H1 (cell line): ENCODE measurements at regions not wholly inside any gene's neighbourhood (a gene's known extent, or its start where the extent isn't known, plus 50 kb on each side); places are given as distances from the start of the nearest gene placed in this dataset.

ENCODE experiments used
- CTCF ChIA-PET: fragments of 300-600 bp; sonication (Branson Sonifier 250); formaldehyde crosslinking; loops from one replicate; lab custom pipeline; 2021; ENCODE audit not compliant: partially characterized antibody; lab: Charles Lee
- POLR2A ChIA-PET: fragments of 300-600 bp; sonication (Branson Sonifier 250); formaldehyde crosslinking; loops from one replicate; lab custom pipeline; 2021; ENCODE audit warnings: inconsistent platforms; ENCODE audit not compliant: partially characterized antibody; lab: Charles Lee
- DNase-seq, 2 experiments: peaks; one replicate each; pipeline versions ENCODE4 v3.0.0 to v3.0.0-alpha.2; 2010 to 2022; ENCODE audit warnings: low spot score in 2 of 2, low read depth in 1 of 2, mixed read lengths in 1 of 2
- FAIRE-seq: peaks from 2 replicates; lab custom pipeline; 2011; peaks lifted over from hg19 to GRCh38; lab: Jason Lieb, UNC
- H2AFZ ChIP-seq: 2 replicates; pipeline ENCODE4 v1.8.1; 2012; ENCODE audit warnings: low read length, inconsistent platforms
- H2AK5ac ChIP-seq: 2 replicates; pipeline ENCODE4 v1.6.1; 2013; ENCODE audit warnings: low read depth, low read length
- H2BK120ac ChIP-seq: replicated peaks from 2 replicates; pipeline ENCODE3; 2013; ENCODE audit warnings: low read depth, low read length, inconsistent platforms
- H2BK12ac ChIP-seq: 2 replicates; pipeline ENCODE4 v1.6.1; 2013; ENCODE audit warnings: low read depth, low read length
- H2BK15ac ChIP-seq: 2 replicates; pipeline ENCODE4 v1.6.1; 2013; ENCODE audit warnings: low read length
- H2BK20ac ChIP-seq: 2 replicates; pipeline ENCODE4 v1.6.1; 2013; ENCODE audit warnings: low read length
- H2BK5ac ChIP-seq: 2 replicates; pipeline ENCODE4 v1.6.1; 2013; ENCODE audit warnings: low read depth, low read length
- H3K14ac ChIP-seq: 2 replicates; pipeline ENCODE4 v1.6.1; 2013; ENCODE audit warnings: inconsistent platforms; ENCODE audit not compliant: insufficient read length
- H3K18ac ChIP-seq: 2 replicates; pipeline ENCODE4 v1.6.1; 2013; ENCODE audit warnings: low read length; ENCODE audit errors: extremely low read depth
- H3K23ac ChIP-seq: 2 replicates; pipeline ENCODE4 v1.6.1; 2013; ENCODE audit warnings: inconsistent platforms; ENCODE audit not compliant: insufficient read length
- H3K23me2 ChIP-seq: 2 replicates; pipeline ENCODE4 v1.6.1; 2013; ENCODE audit warnings: low read depth, low read length
- H3K27ac ChIP-seq: 2 replicates; pipeline ENCODE4 v1.6.1; 2011; ENCODE audit warnings: low read depth, low read length, inconsistent platforms
- H3K27me3 ChIP-seq, 4 experiments: replicated peaks in 1 of 4; 1 replicate in 1 of 4; 2 replicates in 3 of 4; pipeline versions ENCODE4 v1.6.1 to v1.8.1; 2011 to 2013; ENCODE audit warnings: low read length in 3 of 4, mild to moderate bottlenecking in 3 of 4, inconsistent platforms in 2 of 4, mixed read lengths in 2 of 4, moderate library complexity in 1 of 4; ENCODE audit not compliant: control insufficient read depth in 3 of 4, insufficient read depth in 3 of 4; ENCODE audit errors: extremely low read depth in 1 of 4
- H3K36me3 ChIP-seq, 4 experiments: 2 replicates each; pipeline versions ENCODE4 v1.6.1 to v1.8.1; 2011 to 2013; ENCODE audit warnings: mild to moderate bottlenecking in 4 of 4, low read length in 3 of 4, moderate library complexity in 2 of 4, control low read depth in 1 of 4, inconsistent platforms in 1 of 4; ENCODE audit not compliant: insufficient read depth in 4 of 4, control insufficient read depth in 2 of 4
- H3K4ac ChIP-seq: replicated peaks from 2 replicates; pipeline ENCODE3; 2013; ENCODE audit warnings: low read length, low read depth, mixed read lengths, inconsistent platforms; ENCODE audit not compliant: insufficient read length
- H3K4me1 ChIP-seq, 4 experiments: replicated peaks in 1 of 4; 1 replicate in 1 of 4; 2 replicates in 3 of 4; pipeline versions ENCODE4 v1.6.1 to v1.8.1; 2011 to 2013; ENCODE audit warnings: low read length in 3 of 4, inconsistent platforms in 2 of 4, mixed read lengths in 1 of 4; ENCODE audit not compliant: insufficient read depth in 4 of 4, control insufficient read depth in 3 of 4
- H3K4me2 ChIP-seq, 2 experiments: 2 replicates each; pipeline versions ENCODE4 v1.6.1 to v1.8.1; 2011 to 2013; ENCODE audit warnings: low read depth in 2 of 2, low read length in 2 of 2, control low read depth in 1 of 2, inconsistent platforms in 1 of 2, mild to moderate bottlenecking in 1 of 2; ENCODE audit not compliant: insufficient read depth in 1 of 2
- H3K4me3 ChIP-seq, 4 experiments: fragments of 200-600, 300-600 bp in 1 of 4; sonication (generic), shearing (Covaris generic), sonication (Bioruptor Twin) in 1 of 4; 2 replicates each; pipeline versions ENCODE4 v1.5.1 to v1.8.1; 2011 to 2016; ENCODE audit warnings: low read length in 4 of 4, low read depth in 3 of 4, control low read depth in 2 of 4, inconsistent platforms in 2 of 4, mild to moderate bottlenecking in 2 of 4, mixed read lengths in 1 of 4, moderate library complexity in 1 of 4; ENCODE audit not compliant: insufficient read depth in 2 of 4; ENCODE audit errors: extremely low read depth in 1 of 4
- H3K56ac ChIP-seq: replicated peaks from 2 replicates; pipeline ENCODE3; 2013; ENCODE audit warnings: low read depth, mild to moderate bottlenecking, mixed read lengths, low read length, inconsistent platforms; ENCODE audit not compliant: insufficient read length
- H3K79me1 ChIP-seq: 2 replicates; pipeline ENCODE4 v1.6.1; 2013; ENCODE audit warnings: low read depth, low read length, control low read depth
- H3K79me2 ChIP-seq, 2 experiments: 2 replicates each; pipeline versions ENCODE4 v1.6.1 to v1.8.1; 2012 to 2013; ENCODE audit warnings: low read length in 2 of 2, mild to moderate bottlenecking in 2 of 2, inconsistent platforms in 1 of 2; ENCODE audit not compliant: insufficient read depth in 2 of 2, control insufficient read depth in 1 of 2
- H3K9ac ChIP-seq, 4 experiments: replicated peaks in 1 of 4; 1 replicate in 1 of 4; 2 replicates in 3 of 4; pipeline versions ENCODE4 v1.6.1 to v1.8.1; 2011 to 2013; ENCODE audit warnings: low read depth in 3 of 4, low read length in 3 of 4, control low read depth in 2 of 4, mild to moderate bottlenecking in 2 of 4, moderate library complexity in 2 of 4, inconsistent platforms in 1 of 4; ENCODE audit errors: extremely low read depth in 1 of 4
- H3K9me3 ChIP-seq, 2 experiments: 2 replicates each; pipeline versions ENCODE4 v1.6.1 to v1.8.1; 2012 to 2013; ENCODE audit warnings: mild to moderate bottlenecking in 2 of 2, moderate library complexity in 2 of 2, control low read depth in 1 of 2, inconsistent platforms in 1 of 2, low read depth in 1 of 2, low read length in 1 of 2, mixed read lengths in 1 of 2; ENCODE audit not compliant: insufficient read depth in 2 of 2
- H4K20me1 ChIP-seq, 2 experiments: replicated peaks in 1 of 2; 2 replicates each; pipeline versions ENCODE3 to v1.8.1; 2011 to 2013; ENCODE audit warnings: inconsistent platforms in 2 of 2, low read length in 2 of 2, mild to moderate bottlenecking in 1 of 2; ENCODE audit not compliant: insufficient read depth in 2 of 2, control insufficient read depth in 1 of 2
- H4K5ac ChIP-seq: 2 replicates; pipeline ENCODE4 v1.6.1; 2013; ENCODE audit warnings: low read length, low read depth, mixed read lengths, inconsistent platforms; ENCODE audit not compliant: insufficient read length
- H4K8ac ChIP-seq: 2 replicates; pipeline ENCODE4 v1.8.0; 2013; ENCODE audit warnings: mild to moderate bottlenecking, moderate library complexity, low read length, inconsistent platforms; ENCODE audit not compliant: insufficient read depth; ENCODE audit errors: extremely low read depth
- H4K91ac ChIP-seq: replicated peaks from 2 replicates; pipeline ENCODE3; 2013; ENCODE audit warnings: low read length, mixed read lengths, inconsistent platforms; ENCODE audit not compliant: insufficient read length
- FOSL1 ChIP-seq: IDR thresholded peaks from 2 replicates; pipeline ENCODE4 v1.6.1; 2011; ENCODE audit warnings: mild to moderate bottlenecking, low read depth, low read length, moderate library complexity; ENCODE audit not compliant: insufficient read depth
- KDM1A ChIP-seq: fragments of 200-600, 300-600 bp; sonication (generic); IDR thresholded peaks from 2 replicates; pipeline ENCODE4 v1.7.1; 2016; ENCODE audit warnings: mild to moderate bottlenecking, low read length, borderline replicate concordance
- KDM5A ChIP-seq: fragments of 200-600 bp; IDR thresholded peaks from 2 replicates; pipeline ENCODE4 v1.7.1; 2012; ENCODE audit warnings: mild to moderate bottlenecking, low read length, inconsistent platforms, mixed read lengths
- POLR2A ChIP-seq, 2 experiments: IDR thresholded peaks; 1 replicate in 1 of 2; 2 replicates in 1 of 2; pipeline ENCODE4 v1.6.1; 2011; ENCODE audit warnings: low read depth in 2 of 2, low read length in 2 of 2, mild to moderate bottlenecking in 2 of 2; ENCODE audit errors: control extremely low read depth in 1 of 2
- SIRT6 ChIP-seq: IDR thresholded peaks from one replicate; pipeline ENCODE4 v1.7.1; 2012; ENCODE audit warnings: low read length, inconsistent platforms
- TBP ChIP-seq: IDR thresholded peaks from 2 replicates; pipeline ENCODE4 v1.6.1; 2011; ENCODE audit warnings: low read depth, low read length, improper control_type of control experiment
- TCF12 ChIP-seq: IDR thresholded peaks from 2 replicates; pipeline ENCODE4 v1.6.1; 2011; ENCODE audit warnings: low read depth, mild to moderate bottlenecking, low read length
- WGBS, 2 experiments: shearing (Covaris generic) in 1 of 2; methylation state at CpG; one replicate each; pipeline versions ENCODE4 v1.1.6 to v1.1.7; 2013 to 2015; ENCODE audit warnings: low lambda C conversion rate in 2 of 2, mixed read lengths in 2 of 2, inconsistent platforms in 1 of 2, low coverage in 1 of 2, missing lambda C conversion rate in 1 of 2; ENCODE audit not compliant: insufficient replicate concordance in 2 of 2, insufficient coverage in 1 of 2, insufficient read length in 1 of 2; ENCODE audit errors: extremely low coverage in 1 of 2, missing lambda C conversion rate in 1 of 2; 5-methylcytosine and 5-hydroxymethylcytosine counted together
- TF ChIP-seq, protein P1 (sequence below), 3 experiments: IDR thresholded peaks; 1 replicate in 2 of 3; 2 replicates in 1 of 3; pipeline versions ENCODE4 v1.5.1 to v1.6.1; 2011; ENCODE audit warnings: low read length in 3 of 3, mild to moderate bottlenecking in 3 of 3, inconsistent platforms in 2 of 3, low read depth in 1 of 3, moderate library complexity in 1 of 3; ENCODE audit not compliant: insufficient read depth in 1 of 3; ENCODE audit errors: control extremely low read depth in 1 of 3

DNA sequence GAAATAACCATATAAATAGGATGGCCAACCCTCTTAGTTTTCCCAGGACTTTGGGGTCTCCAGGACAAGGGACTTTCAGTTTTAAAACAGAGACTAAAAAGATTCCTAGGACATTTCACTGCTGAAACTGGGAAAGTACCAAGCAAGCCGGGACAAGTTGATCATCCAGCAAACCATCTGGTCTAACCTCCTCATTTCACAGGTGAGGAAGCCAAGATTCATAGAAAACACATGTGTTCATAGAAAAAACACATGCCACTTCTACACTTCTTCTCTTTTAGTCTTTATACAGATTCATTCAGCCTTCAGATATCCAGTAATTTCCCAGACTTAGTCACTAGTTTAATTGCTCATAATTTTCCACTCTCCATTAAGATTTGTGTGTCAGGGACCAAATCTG, 165.6 kb upstream of the CCDC54 start:
- 91% methylated on average over 1 of the region's 1 CpG; no CpG with 5 or more reads in 1 of the 2 experiments for WGBS, 2 experiments
- FAIRE-seq (no peak), DNase-seq (no peak)
- H2BK20ac ChIP-seq = no peak overlapping the region
- no peak overlapping the region for H3K4ac ChIP-seq
- H4K91ac ChIP-seq = no peak overlapping the region
- H2AFZ ChIP-seq = no peak overlapping the region
- no peak overlapping the region for H3K14ac ChIP-seq
- no peak overlapping the region for H2AK5ac ChIP-seq
- H3K79me2 ChIP-seq = no peaks in the 10 kb centered on the region
- H2BK5ac ChIP-seq = no peak overlapping the region
- ChIA-PET POLR2A (no interaction called here), CTCF (interaction anchor here (0.7 kb wide), 1 partner anchor 55 kb away, joined by 3 read pairs; no protein-coding TSS in a partner anchor)
- H3K23me2 ChIP-seq = no peaks in the 10 kb centered on the region
- no peak overlapping the region for H2BK12ac ChIP-seq
- no peak overlapping the region for H4K8ac ChIP-seq
- H2BK120ac ChIP-seq = no peak overlapping the region
- H3K23ac ChIP-seq = no peak overlapping the region
- TF ChIP-seq POLR2A (IDR thresholded peaks at IDR 0.05; ENCODE audit: control extremely low read depth in 1 of 2, low read depth in 2 of 2, low read length in 2 of 2) (no peak), KDM5A (no peak), KDM1A (no peak), TCF12 (no peak), TBP (no peak), FOSL1 (no peak), SIRT6 (no peak)
- TF ChIP-seq, protein P1, sequence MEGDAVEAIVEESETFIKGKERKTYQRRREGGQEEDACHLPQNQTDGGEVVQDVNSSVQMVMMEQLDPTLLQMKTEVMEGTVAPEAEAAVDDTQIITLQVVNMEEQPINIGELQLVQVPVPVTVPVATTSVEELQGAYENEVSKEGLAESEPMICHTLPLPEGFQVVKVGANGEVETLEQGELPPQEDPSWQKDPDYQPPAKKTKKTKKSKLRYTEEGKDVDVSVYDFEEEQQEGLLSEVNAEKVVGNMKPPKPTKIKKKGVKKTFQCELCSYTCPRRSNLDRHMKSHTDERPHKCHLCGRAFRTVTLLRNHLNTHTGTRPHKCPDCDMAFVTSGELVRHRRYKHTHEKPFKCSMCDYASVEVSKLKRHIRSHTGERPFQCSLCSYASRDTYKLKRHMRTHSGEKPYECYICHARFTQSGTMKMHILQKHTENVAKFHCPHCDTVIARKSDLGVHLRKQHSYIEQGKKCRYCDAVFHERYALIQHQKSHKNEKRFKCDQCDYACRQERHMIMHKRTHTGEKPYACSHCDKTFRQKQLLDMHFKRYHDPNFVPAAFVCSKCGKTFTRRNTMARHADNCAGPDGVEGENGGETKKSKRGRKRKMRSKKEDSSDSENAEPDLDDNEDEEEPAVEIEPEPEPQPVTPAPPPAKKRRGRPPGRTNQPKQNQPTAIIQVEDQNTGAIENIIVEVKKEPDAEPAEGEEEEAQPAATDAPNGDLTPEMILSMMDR (IDR thresholded peaks at IDR 0.05; ENCODE audit: control extremely low read depth in 1 of 3, insufficient read depth in 1 of 3, low read depth in 1 of 3, low read length in 3 of 3) = no peak
- H3K27me3 ChIP-seq = no peaks in the 10 kb centered on the region
- H2BK15ac ChIP-seq = no peak overlapping the region
- H3K9ac ChIP-seq = no peak overlapping the region
- no peaks in the 10 kb centered on the region for H3K9me3 ChIP-seq
- H3K4me1 ChIP-seq = no peaks in the 10 kb centered on the region
- H3K79me1 ChIP-seq = no peaks in the 10 kb centered on the region
- no peak overlapping the region for H4K5ac ChIP-seq
- H3K4me2 ChIP-seq = no peak overlapping the region
- H4K20me1 ChIP-seq = no peaks in the 10 kb centered on the region
- H3K56ac ChIP-seq = no peak overlapping the region
- no peaks in the 10 kb centered on the region for H3K36me3 ChIP-seq
- no peak overlapping the region for H3K27ac ChIP-seq
- H3K18ac ChIP-seq = no peak overlapping the region
- no peak overlapping the region for H3K4me3 ChIP-seq
